ENCODE measurements at regions not wholly inside any gene's neighbourhood (a gene's known extent, or its start where the extent isn't known, plus 50 kb on each side); places are given as distances from the start of the nearest gene placed in this dataset.

GRCh38 chrX:8405631-8406030, 59.0 kb upstream of the VCX3B start:
- TF ChIP-seq CTCF (IDR thresholded peaks at IDR 0.05): no peak
- no peak for TF ChIP-seq POLR2A (IDR thresholded peaks at IDR 0.05)

Data from Peyer's patch (tissue), 4 donors.